CD4-positive, alpha-beta memory T cell (primary cell): ENCODE measurements at regions not wholly inside any gene's neighbourhood (a gene's known extent, or its start where the extent isn't known, plus 50 kb on each side); places are given as distances from the start of the nearest gene placed in this dataset.

ENCODE experiments used
- CTCF ChIA-PET: fragments of 350-600 bp; sonication (Branson Sonifier 250); formaldehyde crosslinking; loops from one replicate; lab custom pipeline; 2021; ENCODE audit warnings: inconsistent platforms; ENCODE audit not compliant: partially characterized antibody; lab: Charles Lee
- POLR2A ChIA-PET: fragments of 350-600 bp; sonication (Branson Sonifier 250); formaldehyde crosslinking; loops from one replicate; lab custom pipeline; 2021; ENCODE audit not compliant: partially characterized antibody; lab: Charles Lee
- DNase-seq, 5 donors: peaks; one replicate each; pipeline versions ENCODE4 v3.0.0 to v3.0.0-alpha.2; 2020 to 2022; ENCODE audit warnings: mixed read lengths in 1 of 5
- H3K27ac ChIP-seq: one replicate; pipeline ENCODE4 v1.7.0; 2013; ENCODE audit warnings: low read depth, low read length
- H3K27me3 ChIP-seq: 2 replicates; pipeline ENCODE4 v1.7.0; 2013; ENCODE audit warnings: mild to moderate bottlenecking, low read length, moderate library complexity; ENCODE audit not compliant: insufficient read depth
- H3K36me3 ChIP-seq: 2 replicates; pipeline ENCODE4 v1.7.0; 2013; ENCODE audit warnings: mild to moderate bottlenecking, low read length, moderate library complexity; ENCODE audit not compliant: insufficient read depth
- H3K4me1 ChIP-seq: 2 replicates; pipeline ENCODE4 v1.7.0; 2013; ENCODE audit warnings: mild to moderate bottlenecking, low read length, moderate library complexity; ENCODE audit not compliant: insufficient read depth
- H3K4me3 ChIP-seq, 2 donors: one replicate each; pipeline ENCODE4 v1.7.0; 2013; ENCODE audit warnings: low read length in 2 of 2, mild to moderate bottlenecking in 1 of 2
- H3K9me3 ChIP-seq, 2 donors: one replicate each; pipeline ENCODE4 v1.7.0; 2013; ENCODE audit warnings: low read length in 2 of 2, control low read depth in 1 of 2; ENCODE audit not compliant: control insufficient read depth in 1 of 2
- H3K27ac Mint-ChIP-seq, 7 donors: one replicate each; pipeline ENCODE4 v1.8.0; 2020 to 2021; ENCODE audit warnings: mixed read lengths in 7 of 7, mild to moderate bottlenecking in 6 of 7, inconsistent platforms in 3 of 7, moderate library complexity in 3 of 7
- H3K27me3 Mint-ChIP-seq, 2 donors: one replicate each; pipeline ENCODE4 v1.8.0; 2020 to 2021; ENCODE audit warnings: mixed read lengths in 2 of 2
- H3K36me3 Mint-ChIP-seq, 2 donors: one replicate each; pipeline ENCODE4 v1.8.0; 2020 to 2021; ENCODE audit warnings: mixed read lengths in 2 of 2, inconsistent platforms in 1 of 2, mild to moderate bottlenecking in 1 of 2
- H3K4me1 Mint-ChIP-seq, 4 donors: one replicate each; pipeline ENCODE4 v1.8.0; 2020 to 2021; ENCODE audit warnings: mixed read lengths in 4 of 4, mild to moderate bottlenecking in 1 of 4
- H3K4me3 Mint-ChIP-seq, 8 donors: one replicate each; pipeline ENCODE4 v1.8.0; 2020 to 2021; ENCODE audit warnings: mixed read lengths in 8 of 8, mild to moderate bottlenecking in 7 of 8, moderate library complexity in 6 of 8, inconsistent platforms in 3 of 8
- H3K9me3 Mint-ChIP-seq, 8 donors: one replicate each; pipeline ENCODE4 v1.8.0; 2020 to 2021; ENCODE audit warnings: mixed read lengths in 8 of 8, mild to moderate bottlenecking in 5 of 8, inconsistent platforms in 3 of 8, moderate library complexity in 1 of 8
- intact Hi-C: fragments of 100-400 bp; cut with micrococcal nuclease; formaldehyde crosslinking; loops from one replicate; pipeline ENCODE4 v1.15.1; 2023

DNA sequence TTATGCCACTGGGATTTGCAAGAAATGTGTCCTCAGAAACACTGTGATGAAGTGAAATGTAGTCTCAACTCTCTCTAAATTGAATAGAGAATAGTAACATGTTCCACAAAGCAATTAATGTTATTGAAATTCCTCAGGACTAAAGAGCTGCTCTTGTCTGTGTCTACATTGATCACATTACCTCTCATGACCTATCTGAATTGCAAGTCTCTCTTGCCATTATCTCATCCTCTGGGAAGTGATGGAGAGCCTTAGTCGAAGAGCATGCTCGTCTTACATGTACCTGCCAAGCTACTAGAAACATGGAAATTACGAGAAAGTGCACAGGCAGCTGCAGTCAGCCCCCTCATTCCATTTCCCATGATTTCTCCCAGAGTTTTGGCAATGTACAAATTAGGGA lies 561.1 kb upstream of the ZNF804A start:
- intact Hi-C loops: no loop called here
- no peak overlapping the region for H3K4me3 Mint-ChIP-seq

DNA sequence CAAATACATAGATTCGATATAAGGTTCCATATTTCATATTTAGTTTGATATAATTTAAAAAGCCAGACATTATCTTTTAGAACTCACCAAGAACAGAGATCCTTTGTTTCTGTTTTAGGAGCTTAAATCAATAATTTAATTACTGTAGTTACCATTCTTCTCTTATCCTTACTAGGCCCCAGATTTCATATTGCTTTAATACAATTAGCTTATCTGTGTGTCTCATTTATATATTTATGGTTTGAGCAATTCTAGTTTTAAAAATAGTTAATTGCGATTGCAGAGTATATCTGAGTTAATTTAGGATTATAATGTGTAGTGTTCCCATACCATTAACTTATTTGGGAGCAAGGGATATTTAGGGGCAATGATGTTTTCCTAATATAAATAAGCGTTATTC lies 558.8 kb upstream of the ZNF804A start:
- H3K27ac Mint-ChIP-seq: no peak overlapping the region
- no peaks in the 10 kb centered on the region for H3K4me1 Mint-ChIP-seq

More for the DNA sequence above, 561.1 kb upstream of the ZNF804A start:
- Histone ChIP-seq H3K4me1 (no peaks in the 10 kb centered on the region), H3K36me3 (no peaks in the 10 kb centered on the region), H3K27me3 (no peaks in the 10 kb centered on the region), H3K9me3 (no peaks in the 10 kb centered on the region), H3K27ac (no peak overlapping the region), H3K4me3 (no peak overlapping the region)
- CTCF ChIA-PET: no interaction called here
- no peaks in the 10 kb centered on the region for H3K4me1 Mint-ChIP-seq
- H3K9me3 Mint-ChIP-seq: peaks cover 0 to 5% (median 0%) of the 10 kb centered on the region in 8 donors
- no peak for DNase-seq
- H3K27me3 Mint-ChIP-seq: no peaks in the 10 kb centered on the region
- POLR2A ChIA-PET: no interaction called here
- H3K36me3 Mint-ChIP-seq: no peaks in the 10 kb centered on the region
- H3K27ac Mint-ChIP-seq: no peak overlapping the region

DNA sequence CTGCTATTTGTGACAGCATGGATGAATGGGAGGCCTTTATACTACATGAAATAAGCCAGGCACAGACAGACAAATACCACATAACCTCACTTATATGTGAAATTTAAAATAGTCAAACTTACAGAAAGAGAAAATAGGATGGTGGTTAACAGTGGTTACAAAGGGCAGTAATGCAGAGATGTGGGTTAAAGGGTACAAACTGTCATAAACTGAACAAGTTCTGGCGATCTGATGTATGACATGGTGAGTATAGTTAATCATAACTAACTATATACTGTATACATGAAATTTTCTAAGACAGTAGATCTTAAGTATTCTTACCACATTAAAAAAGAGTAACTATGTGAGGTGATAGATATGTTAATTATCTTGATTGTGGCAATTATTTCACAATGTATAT lies 558.1 kb upstream of the ZNF804A start:
- no peaks in the 10 kb centered on the region for H3K9me3 ChIP-seq
- Mint-ChIP-seq H3K4me1 (no peaks in the 10 kb centered on the region), H3K4me3 (no peak overlapping the region), H3K9me3 (peaks cover 0 to 5% (median 0%) of the 10 kb centered on the region in 8 donors), H3K27ac (no peak overlapping the region), H3K27me3 (no peaks in the 10 kb centered on the region), H3K36me3 (no peaks in the 10 kb centered on the region)
- intact Hi-C loops: no loop called here
- ChIA-PET CTCF (no interaction called here), POLR2A (no interaction called here)
- no peaks in the 10 kb centered on the region for H3K4me1 ChIP-seq
- H3K4me3 ChIP-seq: no peak overlapping the region
- no peaks in the 10 kb centered on the region for H3K36me3 ChIP-seq
- DNase-seq: no peak
- no peaks in the 10 kb centered on the region for H3K27me3 ChIP-seq
- H3K27ac ChIP-seq: no peak overlapping the region

More for the DNA sequence above, 558.8 kb upstream of the ZNF804A start:
- H3K36me3 Mint-ChIP-seq: no peaks in the 10 kb centered on the region
- H3K9me3 ChIP-seq: no peaks in the 10 kb centered on the region
- H3K4me3 Mint-ChIP-seq: no peak overlapping the region
- H3K36me3 ChIP-seq: no peaks in the 10 kb centered on the region
- no peak overlapping the region for H3K27ac ChIP-seq
- H3K27me3 Mint-ChIP-seq: no peaks in the 10 kb centered on the region
- CTCF ChIA-PET: no interaction called here
- H3K4me3 ChIP-seq: no peak overlapping the region
- intact Hi-C loops: no loop called here
- no peaks in the 10 kb centered on the region for H3K27me3 ChIP-seq
- peaks cover 0 to 5% (median 0%) of the 10 kb centered on the region in 8 donors for H3K9me3 Mint-ChIP-seq
- DNase-seq: no peak
- no peaks in the 10 kb centered on the region for H3K4me1 ChIP-seq
- POLR2A ChIA-PET: no interaction called here

DNA sequence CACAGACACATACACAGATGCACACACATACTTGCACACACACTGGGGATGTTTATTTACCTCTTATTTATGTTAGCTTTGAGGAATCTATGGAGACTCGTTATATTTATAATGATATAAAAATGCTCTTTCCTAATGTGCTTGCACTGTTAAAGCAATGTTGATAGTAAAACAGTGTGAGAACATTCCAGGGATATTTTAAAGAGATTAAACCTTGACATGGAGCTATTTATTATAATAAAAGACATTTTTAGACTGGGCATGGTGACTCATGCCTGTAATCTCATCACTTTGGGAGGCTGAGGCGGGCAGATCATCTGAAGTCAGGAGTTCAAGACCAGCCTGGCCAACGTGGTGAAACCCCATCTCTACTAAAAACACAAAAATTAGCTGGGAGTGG lies 557.3 kb upstream of the ZNF804A start:
- no peak overlapping the region for H3K27ac ChIP-seq
- CTCF ChIA-PET: no interaction called here
- intact Hi-C loops: no loop called here
- H3K36me3 Mint-ChIP-seq: no peaks in the 10 kb centered on the region
- peaks cover 0 to 6% (median 0%) of the 10 kb centered on the region in 8 donors for H3K9me3 Mint-ChIP-seq
- no peak overlapping the region for H3K4me3 ChIP-seq
- H3K4me1 ChIP-seq: no peaks in the 10 kb centered on the region
- no peak for DNase-seq
- no peaks in the 10 kb centered on the region for H3K27me3 Mint-ChIP-seq
- no peaks in the 10 kb centered on the region for H3K36me3 ChIP-seq
- no peak overlapping the region for H3K4me3 Mint-ChIP-seq
- no peaks in the 10 kb centered on the region for H3K9me3 ChIP-seq
- H3K27me3 ChIP-seq: no peaks in the 10 kb centered on the region
- no peaks in the 10 kb centered on the region for H3K4me1 Mint-ChIP-seq
- H3K27ac Mint-ChIP-seq: no peak overlapping the region
- POLR2A ChIA-PET: no interaction called here

DNA sequence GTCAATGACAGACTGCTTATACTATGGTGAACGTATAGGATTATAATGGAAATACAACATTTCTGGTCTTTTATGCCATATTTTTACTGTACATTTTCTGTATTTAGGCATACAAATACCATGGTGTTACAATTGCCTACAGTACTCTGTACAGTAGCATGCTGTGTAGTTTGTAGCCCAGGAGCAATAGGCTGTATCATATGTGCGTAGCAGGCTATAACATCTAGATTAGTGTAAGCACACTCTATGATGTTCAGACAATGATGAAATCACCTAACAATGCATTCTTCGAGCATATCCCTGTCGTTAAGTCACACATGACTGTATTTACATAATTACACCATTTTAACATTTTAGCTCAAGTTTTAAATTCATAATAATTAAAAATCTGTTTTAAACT lies 556.6 kb upstream of the ZNF804A start:
- Mint-ChIP-seq H3K9me3 (peaks cover 0 to 6% (median 0%) of the 10 kb centered on the region in 8 donors), H3K4me1 (no peaks in the 10 kb centered on the region), H3K36me3 (no peaks in the 10 kb centered on the region), H3K4me3 (no peak overlapping the region), H3K27ac (no peak overlapping the region), H3K27me3 (no peaks in the 10 kb centered on the region)
- ChIA-PET POLR2A (no interaction called here), CTCF (no interaction called here)
- no peak overlapping the region for H3K4me3 ChIP-seq
- H3K9me3 ChIP-seq: no peaks in the 10 kb centered on the region
- H3K36me3 ChIP-seq: no peaks in the 10 kb centered on the region
- intact Hi-C loops: no loop called here
- H3K27me3 ChIP-seq: no peaks in the 10 kb centered on the region
- no peak for DNase-seq
- H3K4me1 ChIP-seq: no peaks in the 10 kb centered on the region
- H3K27ac ChIP-seq: no peak overlapping the region

DNA sequence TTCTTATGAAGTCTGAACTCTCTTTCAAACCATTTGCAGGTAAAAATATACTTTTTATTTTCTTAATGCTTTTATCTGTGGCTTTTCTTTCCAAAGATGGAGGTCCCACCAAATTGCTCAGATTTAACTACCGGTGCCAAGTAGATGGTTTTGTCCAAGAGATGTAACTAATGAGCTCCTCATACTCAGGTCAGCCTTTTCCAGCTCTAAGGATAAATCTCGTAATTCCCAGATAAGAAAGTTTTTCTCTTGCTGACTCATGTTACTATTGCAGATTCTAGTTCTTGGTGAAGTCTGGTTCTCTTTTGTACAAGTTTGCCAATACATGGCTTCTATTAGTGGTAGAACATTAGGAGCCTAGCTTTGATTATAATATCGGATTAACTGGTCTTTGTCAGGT lies 550.8 kb upstream of the ZNF804A start:
- no peak overlapping the region for H3K27ac Mint-ChIP-seq

DNA sequence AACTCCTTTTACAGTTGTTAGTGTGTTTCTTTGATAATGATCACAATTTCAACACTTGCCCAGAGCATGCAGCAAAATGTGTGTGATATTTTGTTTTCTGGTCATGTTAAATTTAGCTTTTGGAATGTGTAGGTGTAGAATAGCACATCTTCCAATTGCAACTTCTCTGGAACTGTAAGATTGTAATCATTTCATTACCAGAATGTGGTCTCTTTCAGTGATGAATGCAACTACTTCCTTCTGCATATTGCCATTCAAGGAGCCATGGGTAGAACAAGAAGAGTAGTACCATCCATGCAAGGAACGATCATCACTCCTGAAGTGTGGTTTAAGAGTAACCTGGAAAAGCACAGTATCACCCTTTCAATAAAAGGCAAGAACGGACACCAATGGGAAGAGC lies 548.8 kb upstream of the ZNF804A start:
- POLR2A ChIA-PET: no interaction called here
- Histone ChIP-seq H3K4me3 (no peak overlapping the region), H3K27me3 (no peaks in the 10 kb centered on the region), H3K9me3 (no peaks in the 10 kb centered on the region), H3K36me3 (no peaks in the 10 kb centered on the region), H3K27ac (no peak overlapping the region), H3K4me1 (no peaks in the 10 kb centered on the region)
- H3K27ac Mint-ChIP-seq: no peak overlapping the region
- no peaks in the 10 kb centered on the region for H3K4me1 Mint-ChIP-seq
- no peak for DNase-seq
- no peaks in the 10 kb centered on the region for H3K27me3 Mint-ChIP-seq
- intact Hi-C loops: no loop called here
- no peaks in the 10 kb centered on the region for H3K36me3 Mint-ChIP-seq
- H3K4me3 Mint-ChIP-seq: no peak overlapping the region
- CTCF ChIA-PET: no interaction called here
- peaks cover 0 to 5% (median 0%) of the 10 kb centered on the region in 8 donors for H3K9me3 Mint-ChIP-seq

More for the DNA sequence above, 550.8 kb upstream of the ZNF804A start:
- H3K9me3 ChIP-seq: no peaks in the 10 kb centered on the region
- Mint-ChIP-seq H3K4me1 (no peaks in the 10 kb centered on the region), H3K4me3 (no peak overlapping the region), H3K27me3 (no peaks in the 10 kb centered on the region), H3K36me3 (no peaks in the 10 kb centered on the region), H3K9me3 (peaks cover 0 to 6% (median 0%) of the 10 kb centered on the region in 8 donors)
- POLR2A ChIA-PET: no interaction called here
- no peak overlapping the region for H3K4me3 ChIP-seq
- intact Hi-C loops: no loop called here
- H3K4me1 ChIP-seq: no peaks in the 10 kb centered on the region
- no peaks in the 10 kb centered on the region for H3K27me3 ChIP-seq
- no peak for DNase-seq
- no peaks in the 10 kb centered on the region for H3K36me3 ChIP-seq
- CTCF ChIA-PET: no interaction called here
- H3K27ac ChIP-seq: no peak overlapping the region

DNA sequence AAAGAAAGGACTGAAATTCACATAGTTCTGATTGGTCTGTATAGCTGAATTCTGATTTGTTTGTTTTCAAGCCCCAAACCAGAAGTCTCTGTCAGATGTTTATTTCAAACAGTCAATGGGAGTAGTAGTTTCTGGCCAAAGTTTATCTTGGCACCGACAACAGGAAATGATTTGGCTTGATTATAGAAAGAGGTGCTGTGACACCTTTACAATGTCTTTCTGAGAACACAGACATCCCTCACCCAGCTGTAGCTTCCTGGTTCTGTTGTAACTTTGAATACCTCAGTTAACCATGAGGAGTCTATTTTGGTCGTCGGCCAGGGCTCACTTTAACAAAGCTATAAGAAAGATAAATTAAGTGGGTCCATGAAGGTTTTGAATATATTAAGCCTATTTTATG lies 545.0 kb upstream of the ZNF804A start:
- no peaks in the 10 kb centered on the region for H3K4me1 Mint-ChIP-seq
- intact Hi-C loops: no loop called here
- Histone ChIP-seq H3K9me3 (no peaks in the 10 kb centered on the region), H3K36me3 (no peaks in the 10 kb centered on the region), H3K27ac (no peak overlapping the region), H3K4me1 (no peaks in the 10 kb centered on the region), H3K27me3 (no peaks in the 10 kb centered on the region), H3K4me3 (no peak overlapping the region)
- CTCF ChIA-PET: no interaction called here
- no peak overlapping the region for H3K27ac Mint-ChIP-seq
- H3K36me3 Mint-ChIP-seq: no peaks in the 10 kb centered on the region
- DNase-seq: no peak
- peaks cover 0 to 4% (median under 1%) of the 10 kb centered on the region in 8 donors for H3K9me3 Mint-ChIP-seq
- no peak overlapping the region for H3K4me3 Mint-ChIP-seq
- POLR2A ChIA-PET: no interaction called here
- no peaks in the 10 kb centered on the region for H3K27me3 Mint-ChIP-seq
